Sigmoid colon (tissue), 6 donors: ENCODE measurements at regions not wholly inside any gene's neighbourhood (a gene's known extent, or its start where the extent isn't known, plus 50 kb on each side); places are given as distances from the start of the nearest gene placed in this dataset.

Experiments
- DNase-seq: peaks from one replicate; pipeline ENCODE4 v3.0.0-alpha.2; 2019
- H3K27ac ChIP-seq, 4 donors: fragments of 200-600 bp; sonication (generic); one replicate each; pipeline ENCODE4 v1.5.1; 2016 to 2019; ENCODE audit warnings: mild to moderate bottlenecking in 1 of 4
- H3K27me3 ChIP-seq, 3 donors: fragments of 200-600 bp; sonication (generic); one replicate each; pipeline ENCODE4 v1.5.1; 2019; ENCODE audit warnings: mild to moderate bottlenecking in 1 of 3
- H3K36me3 ChIP-seq, 4 donors: fragments of 200-600 bp; sonication (generic); one replicate each; pipeline ENCODE4 v1.5.1; 2016 to 2019
- H3K4me1 ChIP-seq, 4 donors: fragments of 200-600 bp; sonication (generic); one replicate each; pipeline ENCODE4 v1.5.1; 2017 to 2019
- H3K4me3 ChIP-seq, 4 donors: fragments of 200-600 bp; sonication (generic); one replicate each; pipeline ENCODE4 v1.5.1; 2017 to 2019; ENCODE audit warnings: mild to moderate bottlenecking in 2 of 4, moderate library complexity in 1 of 4
- H3K9me3 ChIP-seq, 4 donors: fragments of 200-600 bp in 3 of 4; sonication (generic) in 3 of 4; one replicate each; pipeline versions ENCODE4 v1.5.1 to v1.6.1; 2013 to 2019
- EP300 ChIP-seq, 4 donors: sonication (generic); formaldehyde crosslinking; IDR thresholded peaks; one replicate each; pipeline ENCODE4 v1.6.1; 2017; ENCODE audit warnings: antibody characterized with exemption in 4 of 4
- POLR2A ChIP-seq, 2 donors: fragments of 450-650 bp; IDR thresholded peaks; one replicate each; pipeline ENCODE4 v1.6.1; 2016; ENCODE audit warnings: antibody characterized with exemption in 2 of 2, mild to moderate bottlenecking in 2 of 2, moderate library complexity in 2 of 2
- POLR2AphosphoS5 ChIP-seq, 4 donors: sonication (generic); formaldehyde crosslinking; IDR thresholded peaks; one replicate each; pipeline ENCODE4 v1.6.1; 2017; ENCODE audit warnings: antibody characterized with exemption in 4 of 4
- WGBS, 2 donors: extraction: QIAGEN DNeasy Blood & Tissue Kit; methylation state at CpG; one replicate each; pipeline ENCODE4 v1.1.7; 2013; 5-methylcytosine and 5-hydroxymethylcytosine counted together
- intact Hi-C: fragments of 100-400 bp; cut with DNase I; formaldehyde crosslinking; loops from one replicate; pipeline ENCODE4 v1.15.1; 2023
- TF ChIP-seq, protein P1 (sequence below), 4 experiments: fragments of 450-650 bp in 3 of 4; fragments of 200-600 bp in 1 of 4; IDR thresholded peaks; one replicate each; pipeline ENCODE4 v1.5.1; 2016 to 2019; ENCODE audit warnings: antibody characterized with exemption in 4 of 4, mild to moderate bottlenecking in 3 of 4, moderate library complexity in 2 of 4
- donor health status: healthy with polysubstance abuse.
- donor health status: healthy.

DNA sequence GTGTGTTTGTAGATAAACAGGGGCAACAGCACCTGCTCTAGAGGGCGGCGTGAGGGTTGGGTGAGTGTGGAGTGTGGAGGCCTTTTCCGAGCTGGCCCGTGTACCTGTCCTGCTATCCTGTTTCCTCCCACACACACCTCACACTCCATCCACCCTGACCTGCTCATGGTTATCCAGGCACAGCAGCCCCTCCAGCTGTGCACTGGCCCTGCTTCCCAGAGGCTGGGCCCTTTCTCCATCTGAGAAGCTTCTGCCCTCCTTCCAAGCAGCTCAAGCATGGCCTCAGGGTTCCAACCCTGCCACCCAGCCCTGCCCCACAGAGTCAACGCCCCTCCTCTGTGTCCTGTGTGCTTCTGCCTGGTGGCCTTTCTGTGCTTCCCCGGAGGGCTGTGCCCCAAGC, 86.9 kb downstream of the SOX1 start:
- Histone ChIP-seq H3K27me3 (peaks cover 0 to 31% (median 0%) of the 10 kb centered on the region in 3 donors), H3K4me3 (no peak overlapping the region), H3K4me1 (no peaks in the 10 kb centered on the region), H3K36me3 (no peaks in the 10 kb centered on the region), H3K9me3 (peaks cover 0 to 6% (median 0%) of the 10 kb centered on the region in 4 donors), H3K27ac (no peak overlapping the region)
- TF ChIP-seq EP300 (IDR thresholded peaks at IDR 0.05) (no peak), POLR2A (IDR thresholded peaks at IDR 0.05) (no peak), POLR2AphosphoS5 (IDR thresholded peaks at IDR 0.05) (no peak)
- TF ChIP-seq, protein P1, sequence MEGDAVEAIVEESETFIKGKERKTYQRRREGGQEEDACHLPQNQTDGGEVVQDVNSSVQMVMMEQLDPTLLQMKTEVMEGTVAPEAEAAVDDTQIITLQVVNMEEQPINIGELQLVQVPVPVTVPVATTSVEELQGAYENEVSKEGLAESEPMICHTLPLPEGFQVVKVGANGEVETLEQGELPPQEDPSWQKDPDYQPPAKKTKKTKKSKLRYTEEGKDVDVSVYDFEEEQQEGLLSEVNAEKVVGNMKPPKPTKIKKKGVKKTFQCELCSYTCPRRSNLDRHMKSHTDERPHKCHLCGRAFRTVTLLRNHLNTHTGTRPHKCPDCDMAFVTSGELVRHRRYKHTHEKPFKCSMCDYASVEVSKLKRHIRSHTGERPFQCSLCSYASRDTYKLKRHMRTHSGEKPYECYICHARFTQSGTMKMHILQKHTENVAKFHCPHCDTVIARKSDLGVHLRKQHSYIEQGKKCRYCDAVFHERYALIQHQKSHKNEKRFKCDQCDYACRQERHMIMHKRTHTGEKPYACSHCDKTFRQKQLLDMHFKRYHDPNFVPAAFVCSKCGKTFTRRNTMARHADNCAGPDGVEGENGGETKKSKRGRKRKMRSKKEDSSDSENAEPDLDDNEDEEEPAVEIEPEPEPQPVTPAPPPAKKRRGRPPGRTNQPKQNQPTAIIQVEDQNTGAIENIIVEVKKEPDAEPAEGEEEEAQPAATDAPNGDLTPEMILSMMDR (IDR thresholded peaks at IDR 0.05) = no peak
- 71 to 81% methylated on average over 6 of the region's 6 CpGs for WGBS, 2 donors
- DNase-seq = no peak
- intact Hi-C loops = no loop called here

DNA sequence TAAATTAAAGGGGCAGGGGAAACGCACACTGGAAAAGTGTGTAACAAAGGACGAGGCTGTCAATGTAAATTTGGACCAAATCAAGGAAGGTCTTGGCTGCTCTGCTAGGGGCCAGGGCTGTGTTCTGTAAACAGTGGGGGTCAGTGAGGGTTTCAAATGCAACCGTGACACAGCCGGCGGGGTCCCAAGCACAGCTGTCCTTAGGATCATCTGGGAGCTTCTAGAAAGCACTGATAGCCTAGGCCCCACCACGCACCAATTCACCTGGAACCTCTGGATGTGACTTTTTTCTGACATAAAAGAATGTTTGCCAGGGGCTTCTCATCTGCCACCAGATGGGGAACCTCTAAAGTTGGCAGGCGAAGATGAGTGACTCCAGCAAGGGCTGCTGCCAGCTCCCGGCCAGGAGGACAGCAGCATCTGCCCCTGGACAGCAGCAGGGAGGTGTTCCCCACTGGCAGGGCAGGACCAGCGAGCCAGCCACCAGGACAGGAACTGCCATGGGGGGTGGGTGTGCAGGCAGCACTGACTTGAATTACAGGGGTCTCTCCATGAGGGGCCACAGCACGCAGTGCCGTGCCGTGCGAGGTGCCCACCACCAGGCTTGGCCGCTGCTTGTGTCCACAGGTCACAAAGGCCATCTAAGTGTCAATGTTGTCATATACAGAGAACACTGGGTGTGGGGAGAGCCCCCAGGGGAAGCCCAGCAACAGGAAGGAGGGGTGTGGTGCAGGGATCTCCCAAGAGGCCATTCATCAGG, 87.5 kb downstream of the SOX1 start:
- H3K4me1 ChIP-seq = no peaks in the 10 kb centered on the region
- H3K9me3 ChIP-seq = peaks cover 0 to 6% (median 0%) of the 10 kb centered on the region in 4 donors
- WGBS, 2 donors = 86 to 90% methylated on average over 14 of the region's 14 CpGs
- intact Hi-C loops = no loop called here
- no peak overlapping the region for H3K27ac ChIP-seq
- H3K27me3 ChIP-seq = peaks cover 0 to 29% (median 0%) of the 10 kb centered on the region in 3 donors
- no peak overlapping the region for H3K4me3 ChIP-seq
- H3K36me3 ChIP-seq = no peaks in the 10 kb centered on the region
- no peak for DNase-seq
- no peak for TF ChIP-seq POLR2AphosphoS5 (IDR thresholded peaks at IDR 0.05)
- TF ChIP-seq, protein P1 (IDR thresholded peaks at IDR 0.05) = no peak
- no peak for TF ChIP-seq EP300 (IDR thresholded peaks at IDR 0.05)
- no peak for TF ChIP-seq POLR2A (IDR thresholded peaks at IDR 0.05)

DNA sequence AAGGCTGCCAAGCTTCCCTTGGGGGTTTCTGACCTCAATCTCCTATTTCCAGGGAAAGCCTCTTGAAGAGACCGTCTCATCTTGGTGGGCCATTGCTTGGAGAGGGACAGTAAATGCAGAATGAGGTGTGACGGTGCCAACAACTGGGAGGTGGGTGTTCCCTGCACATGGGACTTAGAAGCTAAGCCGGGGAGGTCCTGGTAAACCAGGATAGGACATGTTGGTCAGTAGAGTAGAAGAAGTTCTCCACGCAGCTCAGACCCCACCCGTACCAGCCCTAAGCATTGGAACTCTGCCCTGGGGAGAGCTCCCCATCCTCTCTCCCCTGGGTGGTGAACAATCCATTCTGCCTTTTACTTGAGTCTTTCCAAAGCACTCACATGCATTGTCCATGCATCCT, 92.0 kb downstream of the SOX1 start:
- TF ChIP-seq EP300 (IDR thresholded peaks at IDR 0.05) (no peak), POLR2AphosphoS5 (IDR thresholded peaks at IDR 0.05) (no peak), POLR2A (IDR thresholded peaks at IDR 0.05) (no peak)
- TF ChIP-seq, protein P1 (IDR thresholded peaks at IDR 0.05) = no peak
- intact Hi-C loops = no loop called here
- no peaks in the 10 kb centered on the region for H3K4me1 ChIP-seq
- DNase-seq = no peak
- H3K36me3 ChIP-seq = no peaks in the 10 kb centered on the region
- H3K4me3 ChIP-seq = no peak overlapping the region
- H3K27me3 ChIP-seq = peaks cover 0 to 14% (median 0%) of the 10 kb centered on the region in 3 donors
- WGBS, 2 donors = 79 to 90% methylated on average over 5 of the region's 5 CpGs
- H3K27ac ChIP-seq = no peak overlapping the region
- peaks cover 0 to 6% (median 0%) of the 10 kb centered on the region in 4 donors for H3K9me3 ChIP-seq

- intact Hi-C loops = no loop called here
- 58 to 67% methylated on average over 17 of the region's 17 CpGs for WGBS, 2 donors
- H3K9me3 ChIP-seq = peaks cover 0 to 6% (median 0%) of the 10 kb centered on the region in 4 donors
- no peaks in the 10 kb centered on the region for H3K36me3 ChIP-seq
- TF ChIP-seq POLR2AphosphoS5 (IDR thresholded peaks at IDR 0.05) (no peak), POLR2A (IDR thresholded peaks at IDR 0.05) (no peak), EP300 (IDR thresholded peaks at IDR 0.05) (no peak)
- TF ChIP-seq, protein P1 (IDR thresholded peaks at IDR 0.05) = no peak
- DNase-seq = no peak
- H3K4me1 ChIP-seq = no peaks in the 10 kb centered on the region
- peaks cover 0 to 5% (median 0%) of the 10 kb centered on the region in 3 donors for H3K27me3 ChIP-seq
- H3K4me3 ChIP-seq = no peak overlapping the region
- H3K27ac ChIP-seq = no peak overlapping the region
Observed at GRCh38 chr13:112159575-112160547, 92.9 kb downstream of the SOX1 start.
